C4-2B (cell line): ENCODE measurements at regions not wholly inside any gene's neighbourhood (a gene's known extent, or its start where the extent isn't known, plus 50 kb on each side); places are given as distances from the start of the nearest gene placed in this dataset.

ENCODE experiments used
- H3K27ac ChIP-seq: fragments of 450-650 bp; 2 replicates; pipeline ENCODE4 v1.5.1; 2017
- ZFX ChIP-seq: fragments of 450-650 bp; IDR thresholded peaks from 2 replicates; pipeline ENCODE4 v1.6.1; 2017
- TF ChIP-seq, protein P1 (sequence below): fragments of 450-650 bp; conservative IDR thresholded peaks from 2 replicates; pipeline ENCODE4 v1.5.1; 2017; ENCODE audit warnings: mild to moderate bottlenecking

DNA sequence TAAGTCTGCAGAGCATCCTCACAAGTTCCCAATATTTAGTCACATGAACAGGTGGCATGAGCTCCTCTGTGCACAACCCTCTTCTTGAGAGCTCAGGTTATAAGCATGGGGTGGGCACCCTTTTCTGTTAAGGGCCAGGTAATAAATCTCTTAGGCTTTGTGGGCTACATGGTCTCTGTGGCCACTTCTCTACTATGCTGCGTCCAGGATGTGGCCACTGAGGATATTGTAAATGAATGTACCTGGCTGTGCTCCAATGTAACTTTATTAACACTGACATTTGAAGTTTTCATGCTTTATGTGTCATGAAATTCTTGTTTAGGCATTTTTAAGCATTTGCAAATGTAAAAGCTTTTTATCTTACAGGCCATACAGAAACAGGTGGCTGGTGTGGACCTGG lies 116.8 kb upstream of the ST6GAL2 start:
- TF ChIP-seq ZFX: no peak
- TF ChIP-seq, protein P1, sequence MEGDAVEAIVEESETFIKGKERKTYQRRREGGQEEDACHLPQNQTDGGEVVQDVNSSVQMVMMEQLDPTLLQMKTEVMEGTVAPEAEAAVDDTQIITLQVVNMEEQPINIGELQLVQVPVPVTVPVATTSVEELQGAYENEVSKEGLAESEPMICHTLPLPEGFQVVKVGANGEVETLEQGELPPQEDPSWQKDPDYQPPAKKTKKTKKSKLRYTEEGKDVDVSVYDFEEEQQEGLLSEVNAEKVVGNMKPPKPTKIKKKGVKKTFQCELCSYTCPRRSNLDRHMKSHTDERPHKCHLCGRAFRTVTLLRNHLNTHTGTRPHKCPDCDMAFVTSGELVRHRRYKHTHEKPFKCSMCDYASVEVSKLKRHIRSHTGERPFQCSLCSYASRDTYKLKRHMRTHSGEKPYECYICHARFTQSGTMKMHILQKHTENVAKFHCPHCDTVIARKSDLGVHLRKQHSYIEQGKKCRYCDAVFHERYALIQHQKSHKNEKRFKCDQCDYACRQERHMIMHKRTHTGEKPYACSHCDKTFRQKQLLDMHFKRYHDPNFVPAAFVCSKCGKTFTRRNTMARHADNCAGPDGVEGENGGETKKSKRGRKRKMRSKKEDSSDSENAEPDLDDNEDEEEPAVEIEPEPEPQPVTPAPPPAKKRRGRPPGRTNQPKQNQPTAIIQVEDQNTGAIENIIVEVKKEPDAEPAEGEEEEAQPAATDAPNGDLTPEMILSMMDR: no peak
- H3K27ac ChIP-seq: no peak overlapping the region

DNA sequence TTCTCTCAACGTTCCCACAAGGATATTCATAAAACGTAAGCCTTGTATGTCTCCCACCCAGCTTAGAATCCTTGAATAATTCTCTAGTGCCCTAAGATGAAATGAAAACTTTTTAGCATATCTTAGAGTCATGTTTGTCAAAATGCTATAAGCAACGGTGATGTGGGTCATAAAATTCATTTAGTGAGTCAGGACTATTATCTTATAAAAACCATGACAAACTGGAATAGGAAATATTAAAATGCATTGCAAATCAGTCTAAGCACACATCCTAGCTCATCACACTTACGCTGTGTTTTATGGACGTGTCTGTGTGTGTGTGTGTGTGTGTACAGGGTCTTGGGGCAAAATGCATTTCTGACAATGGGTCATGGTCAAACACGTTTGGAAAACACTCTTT lies 119.9 kb upstream of the ST6GAL2 start:
- TF ChIP-seq, protein P1: no peak
- no peak for TF ChIP-seq ZFX
- H3K27ac ChIP-seq: no peak overlapping the region

DNA sequence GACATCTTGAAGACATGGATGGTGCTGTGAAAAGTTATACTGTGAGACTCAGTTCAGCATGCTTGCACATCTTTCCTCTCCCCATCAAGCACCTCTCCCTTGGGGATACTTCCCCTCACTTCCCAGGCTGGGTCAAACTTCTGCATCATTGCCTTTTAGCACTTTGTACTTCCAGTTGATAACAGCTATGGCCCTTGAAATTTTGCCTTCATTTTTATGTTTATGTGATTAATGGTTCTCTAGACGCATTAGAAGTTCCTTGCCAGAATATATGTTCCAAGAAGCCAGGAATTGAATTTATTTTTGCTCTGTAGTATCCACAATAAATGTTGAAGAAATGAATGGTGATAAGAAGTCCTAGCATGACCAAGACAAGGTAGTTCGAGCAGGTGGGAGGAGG lies 120.9 kb upstream of the ST6GAL2 start:
- no peak overlapping the region for H3K27ac ChIP-seq
- TF ChIP-seq, protein P1: no peak
- no peak for TF ChIP-seq ZFX

DNA sequence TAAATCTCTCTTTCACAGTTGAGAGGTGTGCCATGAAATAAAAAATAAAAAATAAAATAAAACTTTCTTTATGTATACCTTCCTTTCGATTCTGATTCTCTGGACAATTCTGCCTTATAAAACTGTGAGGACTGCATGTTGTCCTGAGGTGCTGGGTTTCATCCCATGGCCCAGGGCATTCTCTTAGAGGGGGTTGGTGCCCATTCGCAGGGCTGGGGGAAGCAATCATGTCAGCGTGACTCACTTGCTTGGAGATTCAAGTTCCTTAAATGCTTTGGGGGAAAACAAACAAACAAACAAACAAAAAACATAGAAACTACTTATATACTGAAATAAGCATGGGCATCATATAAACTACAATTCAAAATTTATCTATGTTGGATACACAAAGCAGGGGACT lies 122.0 kb upstream of the ST6GAL2 start:
- H3K27ac ChIP-seq: no peak overlapping the region
- TF ChIP-seq, protein P1: no peak
- TF ChIP-seq ZFX: no peak

DNA sequence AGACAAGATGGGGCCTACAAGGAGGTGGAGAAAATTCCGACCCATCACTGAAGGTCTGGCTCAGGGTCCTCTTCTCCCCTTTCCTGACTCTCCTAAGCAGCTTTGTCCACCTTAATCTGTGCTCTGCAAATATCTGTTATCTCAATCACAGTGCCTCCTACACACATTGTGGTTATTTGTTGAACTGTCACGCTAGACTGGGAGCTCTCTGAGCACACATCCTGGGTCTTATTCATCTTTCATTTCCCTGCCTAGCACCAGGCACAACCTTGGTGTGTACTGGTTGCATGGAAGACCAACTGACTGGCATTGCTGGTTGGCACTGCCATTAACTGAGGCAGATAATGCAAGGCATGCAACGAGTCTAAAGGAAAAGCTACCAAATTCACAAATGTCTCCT lies 122.9 kb upstream of the ST6GAL2 start:
- no peak overlapping the region for H3K27ac ChIP-seq
- TF ChIP-seq ZFX: no peak

DNA sequence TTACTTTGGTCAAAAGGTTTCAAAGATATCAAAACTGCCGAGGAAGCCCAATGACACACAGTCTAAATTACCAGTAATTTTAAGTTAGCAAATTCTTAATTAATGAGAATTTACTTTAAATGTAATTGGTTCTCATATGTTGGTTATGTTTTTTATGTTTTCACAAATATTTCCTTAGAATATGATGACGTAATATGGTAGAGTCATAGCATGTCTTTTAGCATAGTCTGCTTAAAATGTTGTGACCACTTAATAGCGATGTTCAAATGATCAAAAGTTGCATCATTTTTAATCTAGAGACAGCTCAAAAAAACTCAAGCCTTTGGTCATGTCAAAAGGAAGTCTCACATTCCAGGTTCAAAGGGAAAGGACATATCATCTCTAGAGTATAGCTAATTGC lies 123.3 kb upstream of the ST6GAL2 start:
- TF ChIP-seq, protein P1: no peak
- TF ChIP-seq ZFX: no peak
- no peak overlapping the region for H3K27ac ChIP-seq

DNA sequence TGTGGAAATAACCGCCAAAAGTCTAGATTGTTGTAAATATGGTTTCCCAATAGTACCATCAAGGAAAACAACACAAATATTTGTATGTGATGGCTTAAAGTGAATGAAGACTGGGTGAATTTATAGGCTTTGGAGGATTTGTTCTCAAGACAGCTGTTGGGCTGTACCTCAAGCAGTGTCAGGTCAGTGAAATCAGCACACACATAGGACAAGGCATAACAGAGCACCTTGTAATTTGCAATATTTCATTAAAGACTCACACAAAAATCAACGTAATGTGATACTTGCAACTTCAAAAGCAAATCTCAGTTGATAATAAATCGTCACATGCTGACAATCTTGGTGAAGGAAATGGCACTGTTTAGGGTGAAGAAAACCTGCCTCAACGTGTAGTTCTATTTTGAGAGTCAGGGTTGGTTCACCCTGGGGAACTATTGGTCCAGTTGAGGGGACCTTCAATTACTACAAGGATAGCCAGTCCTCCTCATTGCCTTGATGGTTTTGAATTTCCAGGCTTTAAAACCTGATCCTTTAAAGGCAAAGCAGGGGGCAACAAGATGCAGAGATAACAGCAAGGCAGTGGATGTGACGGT lies 126.8 kb upstream of the ST6GAL2 start:
- H3K27ac ChIP-seq: no peak overlapping the region
- TF ChIP-seq, protein P1: no peak

DNA sequence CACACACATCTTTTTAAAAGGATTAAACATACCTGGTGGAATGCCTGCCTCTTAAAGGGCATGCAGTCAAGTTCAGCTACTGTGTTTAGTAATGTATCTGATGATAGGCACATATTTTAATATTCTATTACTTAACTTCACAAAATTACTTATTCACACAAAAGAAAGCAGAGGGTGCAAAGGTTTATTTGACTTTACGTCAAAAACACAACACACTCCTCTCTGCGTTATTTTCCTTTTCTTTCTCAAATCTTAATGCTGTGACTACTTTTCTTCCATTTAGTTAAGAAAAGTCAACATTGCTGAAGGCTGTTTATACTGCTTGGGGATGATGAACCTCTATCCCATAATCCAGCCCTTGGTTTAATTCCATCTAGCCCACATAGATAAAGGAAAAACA lies 127.9 kb upstream of the ST6GAL2 start:
- H3K27ac ChIP-seq: no peak overlapping the region

More for the DNA sequence above, 127.9 kb upstream of the ST6GAL2 start:
- no peak for TF ChIP-seq ZFX
- TF ChIP-seq, protein P1: no peak
